ENCODE measurements at regions not wholly inside any gene's neighbourhood (a gene's known extent, or its start where the extent isn't known, plus 50 kb on each side); places are given as distances from the start of the nearest gene placed in this dataset.

GRCh38 chr5:4879075-4879474, 261.1 kb upstream of the ADAMTS16 start:
- TF ChIP-seq POLR2A (IDR thresholded peaks at IDR 0.05), result no peak
- TF ChIP-seq CTCF (IDR thresholded peaks at IDR 0.05), result no peak
